ENCODE measurements at regions not wholly inside any gene's neighbourhood (a gene's known extent, or its start where the extent isn't known, plus 50 kb on each side); places are given as distances from the start of the nearest gene placed in this dataset.

GRCh38 chr18:39672171-39672570 lies 2106.6 kb upstream of the CELF4 start:
- no peak for TF ChIP-seq TAF1 (IDR thresholded peaks at IDR 0.05; ENCODE audit: borderline replicate concordance, insufficient read depth, low read length)
- no peak for TF ChIP-seq POLR2AphosphoS5 (IDR thresholded peaks at IDR 0.05; ENCODE audit: low read depth, low read length)
- TF ChIP-seq REST (IDR thresholded peaks at IDR 0.05; ENCODE audit: insufficient read depth in 1 of 2, low read depth in 2 of 2, low read length in 2 of 2): no peak
- TF ChIP-seq SIN3A (IDR thresholded peaks at IDR 0.05; ENCODE audit: borderline replicate concordance, insufficient read depth, low read length): no peak
- TF ChIP-seq FOXP2 (optimal IDR thresholded peaks at IDR 0.05; ENCODE audit: borderline replicate concordance, extremely low read depth, extremely low read length, insufficient read depth): no peak

Data from PFSK-1 (cell line).